OCI-LY7 (cell line): ENCODE measurements at regions not wholly inside any gene's neighbourhood (a gene's known extent, or its start where the extent isn't known, plus 50 kb on each side); places are given as distances from the start of the nearest gene placed in this dataset.

Experiments used
- EZH2phosphoT487 ChIP-seq: fragments of 200-600 bp; sonication (generic); IDR thresholded peaks from 2 replicates; pipeline ENCODE4 v1.6.1; 2018; ENCODE audit warnings: low read depth, borderline replicate concordance, mild to moderate bottlenecking, mixed run types, antibody characterized with exemption, low read length, moderate library complexity, mixed read lengths
- TF ChIP-seq, protein P1 (sequence below): fragments of 200-600 bp; sonication (generic); conservative IDR thresholded peaks from 2 replicates; pipeline ENCODE4 v1.5.1; 2014; ENCODE audit warnings: mild to moderate bottlenecking, antibody characterized with exemption, low read length, moderate library complexity, mixed read lengths

DNA sequence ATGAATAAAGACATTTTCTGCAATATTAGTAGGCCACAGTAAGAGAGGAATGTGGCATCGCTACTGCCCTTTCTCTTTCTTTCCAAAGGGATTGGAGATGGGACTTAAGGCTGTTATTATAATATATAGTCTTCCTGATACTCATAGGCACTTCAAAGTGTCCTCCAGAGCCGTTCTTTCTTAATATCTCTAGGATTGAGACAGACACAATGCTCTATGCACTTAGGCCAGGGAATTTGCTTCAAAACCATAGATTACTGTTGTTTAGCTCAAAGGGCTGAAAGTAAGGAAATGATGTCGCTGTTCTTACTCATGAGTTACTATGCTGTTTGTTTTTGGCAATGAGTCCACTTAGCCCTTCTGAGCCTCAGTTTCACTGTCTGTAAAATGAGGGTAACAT is 590.5 kb downstream of the CDH11 start:
- TF ChIP-seq EZH2phosphoT487 = no peak
- TF ChIP-seq, protein P1, sequence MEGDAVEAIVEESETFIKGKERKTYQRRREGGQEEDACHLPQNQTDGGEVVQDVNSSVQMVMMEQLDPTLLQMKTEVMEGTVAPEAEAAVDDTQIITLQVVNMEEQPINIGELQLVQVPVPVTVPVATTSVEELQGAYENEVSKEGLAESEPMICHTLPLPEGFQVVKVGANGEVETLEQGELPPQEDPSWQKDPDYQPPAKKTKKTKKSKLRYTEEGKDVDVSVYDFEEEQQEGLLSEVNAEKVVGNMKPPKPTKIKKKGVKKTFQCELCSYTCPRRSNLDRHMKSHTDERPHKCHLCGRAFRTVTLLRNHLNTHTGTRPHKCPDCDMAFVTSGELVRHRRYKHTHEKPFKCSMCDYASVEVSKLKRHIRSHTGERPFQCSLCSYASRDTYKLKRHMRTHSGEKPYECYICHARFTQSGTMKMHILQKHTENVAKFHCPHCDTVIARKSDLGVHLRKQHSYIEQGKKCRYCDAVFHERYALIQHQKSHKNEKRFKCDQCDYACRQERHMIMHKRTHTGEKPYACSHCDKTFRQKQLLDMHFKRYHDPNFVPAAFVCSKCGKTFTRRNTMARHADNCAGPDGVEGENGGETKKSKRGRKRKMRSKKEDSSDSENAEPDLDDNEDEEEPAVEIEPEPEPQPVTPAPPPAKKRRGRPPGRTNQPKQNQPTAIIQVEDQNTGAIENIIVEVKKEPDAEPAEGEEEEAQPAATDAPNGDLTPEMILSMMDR = no peak
